ENCODE measurements at regions not wholly inside any gene's neighbourhood (a gene's known extent, or its start where the extent isn't known, plus 50 kb on each side); places are given as distances from the start of the nearest gene placed in this dataset.

DNA sequence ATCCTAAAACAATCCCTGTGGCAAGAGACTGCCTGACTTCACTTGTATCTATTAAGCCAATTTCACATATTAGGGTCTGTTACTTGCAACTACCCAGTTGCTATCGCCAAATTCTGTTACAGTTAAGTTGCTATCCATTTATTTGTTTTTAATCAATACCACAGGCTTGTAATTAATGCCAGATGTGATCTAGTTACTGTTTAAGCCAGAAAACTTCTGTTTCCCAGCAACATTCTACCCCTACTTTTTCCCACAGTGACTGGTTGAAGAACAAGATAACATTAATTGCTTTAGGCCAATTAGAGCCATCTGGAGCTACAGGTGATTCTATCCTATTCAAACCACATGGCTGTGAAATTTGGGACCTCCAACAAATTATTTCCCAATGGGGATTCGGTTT, 131.3 kb downstream of the ALOX5 start:
- TF ChIP-seq, protein P1, sequence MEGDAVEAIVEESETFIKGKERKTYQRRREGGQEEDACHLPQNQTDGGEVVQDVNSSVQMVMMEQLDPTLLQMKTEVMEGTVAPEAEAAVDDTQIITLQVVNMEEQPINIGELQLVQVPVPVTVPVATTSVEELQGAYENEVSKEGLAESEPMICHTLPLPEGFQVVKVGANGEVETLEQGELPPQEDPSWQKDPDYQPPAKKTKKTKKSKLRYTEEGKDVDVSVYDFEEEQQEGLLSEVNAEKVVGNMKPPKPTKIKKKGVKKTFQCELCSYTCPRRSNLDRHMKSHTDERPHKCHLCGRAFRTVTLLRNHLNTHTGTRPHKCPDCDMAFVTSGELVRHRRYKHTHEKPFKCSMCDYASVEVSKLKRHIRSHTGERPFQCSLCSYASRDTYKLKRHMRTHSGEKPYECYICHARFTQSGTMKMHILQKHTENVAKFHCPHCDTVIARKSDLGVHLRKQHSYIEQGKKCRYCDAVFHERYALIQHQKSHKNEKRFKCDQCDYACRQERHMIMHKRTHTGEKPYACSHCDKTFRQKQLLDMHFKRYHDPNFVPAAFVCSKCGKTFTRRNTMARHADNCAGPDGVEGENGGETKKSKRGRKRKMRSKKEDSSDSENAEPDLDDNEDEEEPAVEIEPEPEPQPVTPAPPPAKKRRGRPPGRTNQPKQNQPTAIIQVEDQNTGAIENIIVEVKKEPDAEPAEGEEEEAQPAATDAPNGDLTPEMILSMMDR (IDR thresholded peaks at IDR 0.05 in 4 of 5, conservative IDR thresholded peaks at IDR 0.05 in 1 of 5), result no peak
- TF ChIP-seq POLR2A (IDR thresholded peaks at IDR 0.05), result no peak
